DMS153 treated with DMSO at 0.1 percent for 48 hours (cell line): ENCODE measurements at regions not wholly inside any gene's neighbourhood (a gene's known extent, or its start where the extent isn't known, plus 50 kb on each side); places are given as distances from the start of the nearest gene placed in this dataset.

Source experiments
- DNase-seq: peaks from one replicate; lab custom pipeline; 2025; ENCODE audit not compliant: unreplicated experiment; lab: John Stamatoyannopoulos, UW

- no peak for DNase-seq
These were observed 292.6 kb upstream of the MKI67 start for GRCh38 chr10:128418819-128419218.

GRCh38 chr10:128419466-128420019, 293.3 kb upstream of the MKI67 start:
- no peak for DNase-seq

GRCh38 chr10:128420623-128421022, 294.4 kb upstream of the MKI67 start:
- no peak for DNase-seq

GRCh38 chr10:128421371-128422160, 295.3 kb upstream of the MKI67 start:
- DNase-seq: no peak

GRCh38 chr10:128422190-128422589, 296.0 kb upstream of the MKI67 start:
- DNase-seq: no peak

- DNase-seq: no peak
These were observed 296.8 kb upstream of the MKI67 start for GRCh38 chr10:128422999-128423398.

- DNase-seq: no peak
These were observed 303.1 kb upstream of the MKI67 start for GRCh38 chr10:128429321-128429720.

GRCh38 chr10:128429835-128430513, 303.8 kb upstream of the MKI67 start:
- DNase-seq: peak; percentile 50

GRCh38 chr10:128431083-128431482, 304.9 kb upstream of the MKI67 start:
- DNase-seq: no peak

GRCh38 chr10:128431506-128431905, 305.3 kb upstream of the MKI67 start:
- no peak for DNase-seq

GRCh38 chr10:128432011-128432410, 305.8 kb upstream of the MKI67 start:
- DNase-seq: no peak

GRCh38 chr10:128432423-128432822, 306.2 kb upstream of the MKI67 start:
- no peak for DNase-seq

- DNase-seq: no peak
These were observed 309.6 kb upstream of the MKI67 start for GRCh38 chr10:128435811-128436210.

- no peak for DNase-seq
These were observed 311.6 kb upstream of the MKI67 start for GRCh38 chr10:128437786-128438345.

- no peak for DNase-seq
These were observed 312.3 kb upstream of the MKI67 start for GRCh38 chr10:128438417-128439063.

- DNase-seq: no peak
These were observed 314.4 kb upstream of the MKI67 start for GRCh38 chr10:128440513-128441160.

- no peak for DNase-seq
These were observed 317.8 kb upstream of the MKI67 start for GRCh38 chr10:128443925-128444518.

GRCh38 chr10:128448796-128449195, 322.6 kb upstream of the MKI67 start:
- DNase-seq: no peak

GRCh38 chr10:128451879-128452278, 325.7 kb upstream of the MKI67 start:
- no peak for DNase-seq

GRCh38 chr10:128456271-128456670, 330.0 kb upstream of the MKI67 start:
- DNase-seq: no peak

- DNase-seq: no peak
These were observed 330.9 kb upstream of the MKI67 start for GRCh38 chr10:128457136-128457535.
